ENCODE measurements at regions not wholly inside any gene's neighbourhood (a gene's known extent, or its start where the extent isn't known, plus 50 kb on each side); places are given as distances from the start of the nearest gene placed in this dataset.

- Histone ChIP-seq H3K4me1 (ENCODE audit: control insufficient read depth, extremely low read depth, insufficient read depth, low read length) (no peaks in the 10 kb centered on the region), H3K27ac (ENCODE audit: insufficient read depth, low read length) (no peak overlapping the region), H3K4me2 (ENCODE audit: extremely low read depth, insufficient read depth, low read length) (no peak overlapping the region), H2AFZ (ENCODE audit: low read length) (no peak overlapping the region), H3K9me3 (ENCODE audit: control insufficient read depth, insufficient read depth, low read depth, low read length) (no peaks in the 10 kb centered on the region), H3K36me3 (ENCODE audit: control insufficient read depth, insufficient read depth, low read length) (no peaks in the 10 kb centered on the region), H3K79me2 (ENCODE audit: control insufficient read depth, insufficient read depth, low read length) (no peaks in the 10 kb centered on the region), H4K20me1 (ENCODE audit: control insufficient read depth, extremely low read depth, insufficient read depth, low read length) (no peaks in the 10 kb centered on the region), H3K4me3 (replicated peaks in 1 of 4; ENCODE audit: control extremely low read depth in 1 of 4, insufficient read depth in 1 of 4, low read depth in 3 of 4, low read length in 4 of 4) (no peak overlapping the region), H3K9ac (ENCODE audit: insufficient read depth, low read length) (no peak overlapping the region), H3K27me3 (ENCODE audit: control insufficient read depth, insufficient read depth, low read length) (no peaks in the 10 kb centered on the region)
- TF ChIP-seq EZH2 (IDR thresholded peaks at IDR 0.05; ENCODE audit: low read length, missing control alignments) (no peak), CTCF (conservative IDR thresholded peaks at IDR 0.05 in 1 of 2, IDR thresholded peaks at IDR 0.05 in 1 of 2; ENCODE audit: low read depth in 1 of 2, low read length in 2 of 2) (peak; percentile 83 to 91)
- DNase-seq (ENCODE audit: low read depth in 2 of 2) = peak; percentile 79 to 83
Observed at GRCh38 chr18:55781481-55781957, 193.5 kb upstream of the TCF4 start.

- no peaks in the 10 kb centered on the region for H3K27me3 ChIP-seq (ENCODE audit: control insufficient read depth, insufficient read depth, low read length)
- H3K4me2 ChIP-seq (ENCODE audit: extremely low read depth, insufficient read depth, low read length) = peak overlapping the region; percentile 93
- no peaks in the 10 kb centered on the region for H3K9me3 ChIP-seq (ENCODE audit: control insufficient read depth, insufficient read depth, low read depth, low read length)
- peak overlapping the region; percentile 75 for H2AFZ ChIP-seq (ENCODE audit: low read length)
- H4K20me1 ChIP-seq (ENCODE audit: control insufficient read depth, extremely low read depth, insufficient read depth, low read length) = no peaks in the 10 kb centered on the region
- H3K79me2 ChIP-seq (ENCODE audit: control insufficient read depth, insufficient read depth, low read length) = no peaks in the 10 kb centered on the region
- no peaks in the 10 kb centered on the region for H3K36me3 ChIP-seq (ENCODE audit: control insufficient read depth, insufficient read depth, low read length)
- TF ChIP-seq EZH2 (IDR thresholded peaks at IDR 0.05; ENCODE audit: low read length, missing control alignments) = no peak
- no peak for TF ChIP-seq CTCF (conservative IDR thresholded peaks at IDR 0.05 in 1 of 2, IDR thresholded peaks at IDR 0.05 in 1 of 2; ENCODE audit: low read depth in 1 of 2, low read length in 2 of 2)
- H3K27ac ChIP-seq (ENCODE audit: insufficient read depth, low read length) = no peak overlapping the region
- H3K9ac ChIP-seq (ENCODE audit: insufficient read depth, low read length) = peak overlapping the region; percentile 35
- peak; percentile 29 to 64 for DNase-seq (ENCODE audit: low read depth in 2 of 2)
- no peaks in the 10 kb centered on the region for H3K4me1 ChIP-seq (ENCODE audit: control insufficient read depth, extremely low read depth, insufficient read depth, low read length)
- peak overlapping the region; percentile 39 to 69 (median 52) for H3K4me3 ChIP-seq (replicated peaks in 1 of 4; ENCODE audit: control extremely low read depth in 1 of 4, insufficient read depth in 1 of 4, low read depth in 3 of 4, low read length in 4 of 4)
Observed at GRCh38 chr18:55780586-55781071, 192.6 kb upstream of the TCF4 start.

- Histone ChIP-seq H3K79me2 (ENCODE audit: control insufficient read depth, insufficient read depth, low read length) (no peaks in the 10 kb centered on the region), H2AFZ (ENCODE audit: low read length) (peak overlapping the region; percentile 75), H3K4me3 (replicated peaks in 1 of 4; ENCODE audit: control extremely low read depth in 1 of 4, insufficient read depth in 1 of 4, low read depth in 3 of 4, low read length in 4 of 4) (peak overlapping the region; percentile 39 to 69 (median 60)), H3K27ac (ENCODE audit: insufficient read depth, low read length) (no peak overlapping the region), H3K27me3 (ENCODE audit: control insufficient read depth, insufficient read depth, low read length) (no peaks in the 10 kb centered on the region), H4K20me1 (ENCODE audit: control insufficient read depth, extremely low read depth, insufficient read depth, low read length) (no peaks in the 10 kb centered on the region), H3K4me2 (ENCODE audit: extremely low read depth, insufficient read depth, low read length) (peak overlapping the region; percentile 93), H3K4me1 (ENCODE audit: control insufficient read depth, extremely low read depth, insufficient read depth, low read length) (no peaks in the 10 kb centered on the region), H3K9ac (ENCODE audit: insufficient read depth, low read length) (peak overlapping the region; percentile 41), H3K36me3 (ENCODE audit: control insufficient read depth, insufficient read depth, low read length) (no peaks in the 10 kb centered on the region), H3K9me3 (ENCODE audit: control insufficient read depth, insufficient read depth, low read depth, low read length) (no peaks in the 10 kb centered on the region)
- no peak for TF ChIP-seq EZH2 (IDR thresholded peaks at IDR 0.05; ENCODE audit: low read length, missing control alignments)
- TF ChIP-seq CTCF (conservative IDR thresholded peaks at IDR 0.05 in 1 of 2, IDR thresholded peaks at IDR 0.05 in 1 of 2; ENCODE audit: low read depth in 1 of 2, low read length in 2 of 2) = no peak
- peak in 1 of 2 donors; percentile 46 for DNase-seq (ENCODE audit: low read depth in 2 of 2)
Observed at GRCh38 chr18:55779691-55780585, 191.9 kb upstream of the TCF4 start.

All from fibroblast of lung (primary cell).